HG03432 (cell line): ENCODE measurements at regions not wholly inside any gene's neighbourhood (a gene's known extent, or its start where the extent isn't known, plus 50 kb on each side); places are given as distances from the start of the nearest gene placed in this dataset.
"Not testable (repeated sequence)": the region's sequence is repeated elsewhere in the genome, so short reads cannot be mapped to it uniquely, and the experiment has no call there.

Experiments used
- ATAC-seq: cut with Tn5 transposase; IDR thresholded peaks from one replicate; pipeline ENCODE4 v1.9.1; 2021; ENCODE audit warnings: mild to moderate bottlenecking, moderate library complexity; ENCODE audit not compliant: unreplicated experiment

GRCh38 chr22:15772337-15772736 is 82.5 kb downstream of the POTEH start:
- ATAC-seq: not testable (repeated sequence)

- not testable (repeated sequence) for ATAC-seq
Observed at GRCh38 chr22:15775118-15775517, 85.3 kb downstream of the POTEH start.

- peak; percentile 62 for ATAC-seq
Observed at GRCh38 chr22:15775670-15776669, 86.1 kb downstream of the POTEH start.

- ATAC-seq: not testable (repeated sequence)
Observed at GRCh38 chr22:15776727-15777126, 86.9 kb downstream of the POTEH start.

- ATAC-seq: not testable (repeated sequence)
Observed at GRCh38 chr22:15777150-15777549, 87.3 kb downstream of the POTEH start.

- not testable (repeated sequence) for ATAC-seq
Observed at GRCh38 chr22:15777557-15777956, 87.7 kb downstream of the POTEH start.

- ATAC-seq: not testable (repeated sequence)
Observed at GRCh38 chr22:15778366-15778765, 88.5 kb downstream of the POTEH start.

GRCh38 chr22:15781652-15782051 is 91.8 kb downstream of the POTEH start:
- ATAC-seq: not testable (repeated sequence)

- ATAC-seq: not testable (repeated sequence)
Observed at GRCh38 chr22:15782933-15783332, 93.1 kb downstream of the POTEH start.

GRCh38 chr22:15784383-15785085 is 94.7 kb downstream of the POTEH start:
- peak; percentile 54 for ATAC-seq

- ATAC-seq: not testable (repeated sequence)
Observed at GRCh38 chr22:15786942-15787733, 97.3 kb downstream of the POTEH start.

- ATAC-seq: not testable (repeated sequence)
Observed at GRCh38 chr22:15791557-15791956, 101.7 kb downstream of the POTEH start.

GRCh38 chr22:15799935-15800334 is 110.1 kb downstream of the POTEH start:
- ATAC-seq: not testable (repeated sequence)

- peak; percentile 67 for ATAC-seq
Observed at GRCh38 chr22:15811141-15811540, 121.3 kb downstream of the POTEH start.

GRCh38 chr22:15815783-15816182 is 126.0 kb downstream of the POTEH start:
- not testable (repeated sequence) for ATAC-seq

- not testable (repeated sequence) for ATAC-seq
Observed at GRCh38 chr22:15816470-15816869, 126.6 kb downstream of the POTEH start.

GRCh38 chr22:15817264-15817663 is 127.4 kb downstream of the POTEH start:
- ATAC-seq: not testable (repeated sequence)

GRCh38 chr22:15819886-15820285 is 130.1 kb downstream of the POTEH start:
- not testable (repeated sequence) for ATAC-seq

- ATAC-seq: not testable (repeated sequence)
Observed at GRCh38 chr22:15821088-15821487, 131.3 kb downstream of the POTEH start.

GRCh38 chr22:15822001-15822400 is 132.2 kb downstream of the POTEH start:
- not testable (repeated sequence) for ATAC-seq

GRCh38 chr22:15823178-15823577 is 133.4 kb downstream of the POTEH start:
- ATAC-seq: not testable (repeated sequence)
